ENCODE measurements at regions not wholly inside any gene's neighbourhood (a gene's known extent, or its start where the extent isn't known, plus 50 kb on each side); places are given as distances from the start of the nearest gene placed in this dataset.

DNA sequence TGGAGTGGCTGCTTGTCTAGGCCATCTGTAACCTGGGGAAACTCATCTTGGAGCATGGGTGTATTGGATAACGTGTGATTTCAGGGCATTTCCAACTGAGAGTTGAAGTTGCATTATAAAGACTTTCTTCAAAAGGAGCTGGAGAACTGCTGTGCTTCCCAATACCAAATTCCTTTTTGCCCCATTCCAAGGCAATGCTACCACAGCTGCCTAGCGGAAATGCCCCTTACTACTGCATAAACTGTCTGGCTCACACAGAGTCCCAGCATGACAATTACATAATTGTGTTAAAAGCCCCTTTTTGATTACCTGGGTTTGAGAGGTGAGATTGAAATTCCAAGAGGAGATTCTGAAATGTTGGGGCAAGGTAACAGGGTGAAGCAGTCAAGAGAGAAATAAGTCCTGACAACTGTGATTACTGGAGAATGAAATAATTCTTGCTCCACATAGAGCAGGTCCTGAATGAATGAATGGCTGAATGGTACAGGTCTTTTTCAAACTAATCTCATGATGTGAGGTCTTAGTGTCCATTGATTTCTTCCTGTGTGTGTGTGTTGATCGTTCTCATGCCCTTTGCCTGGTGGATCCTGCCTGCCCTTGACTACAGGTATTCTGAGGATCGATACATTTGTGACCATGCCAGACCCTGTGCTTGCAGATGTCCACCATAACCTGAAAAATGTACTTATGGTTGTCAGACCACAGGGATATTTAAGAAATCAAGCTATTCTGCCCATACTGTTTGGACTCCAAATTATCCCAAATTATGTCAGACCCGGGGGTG lies 386.5 kb downstream of the GRIN2B start:
- ATAC-seq: no peak

DNA sequence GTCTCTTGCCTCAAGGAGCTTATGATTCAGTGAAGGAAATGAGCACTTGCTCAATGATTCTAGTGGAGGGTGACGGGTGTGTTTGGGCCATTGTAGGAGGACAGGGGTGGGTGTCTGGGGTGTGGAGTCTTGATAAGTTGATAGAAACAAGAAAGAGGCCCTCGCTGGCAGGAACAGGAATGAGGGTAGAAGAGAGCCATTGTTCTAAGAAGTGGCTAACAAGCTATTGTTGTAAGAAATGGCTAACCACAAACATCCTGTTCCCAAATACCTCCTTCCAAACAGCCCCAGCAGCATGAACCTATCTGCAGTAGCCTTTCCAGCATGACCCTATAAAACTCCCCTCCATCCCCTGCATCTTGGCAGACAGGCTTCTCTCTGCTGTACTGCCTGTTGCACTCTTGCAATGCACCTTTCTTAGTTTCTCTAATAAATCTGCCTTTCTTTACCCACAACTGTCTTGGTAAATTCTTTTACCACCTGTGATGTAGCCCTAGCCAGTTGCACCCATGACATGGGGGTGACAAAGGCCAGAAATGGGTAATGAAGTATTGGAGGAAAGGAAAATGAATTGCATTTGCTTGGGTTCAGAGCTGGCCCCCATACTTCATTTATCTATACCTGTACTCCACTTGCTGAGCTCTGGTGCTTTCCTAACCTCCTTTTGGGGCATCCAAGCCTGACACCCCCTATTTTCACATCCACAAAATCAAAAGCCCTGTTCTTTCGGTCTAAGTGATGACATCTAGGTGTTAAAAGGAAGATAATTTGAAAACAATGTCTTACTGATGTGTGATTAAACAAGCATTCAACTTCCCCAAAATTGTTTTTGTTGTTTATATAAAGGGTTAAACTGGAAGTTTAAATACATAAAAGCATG lies 389.1 kb downstream of the GRIN2B start:
- ATAC-seq: no peak

DNA sequence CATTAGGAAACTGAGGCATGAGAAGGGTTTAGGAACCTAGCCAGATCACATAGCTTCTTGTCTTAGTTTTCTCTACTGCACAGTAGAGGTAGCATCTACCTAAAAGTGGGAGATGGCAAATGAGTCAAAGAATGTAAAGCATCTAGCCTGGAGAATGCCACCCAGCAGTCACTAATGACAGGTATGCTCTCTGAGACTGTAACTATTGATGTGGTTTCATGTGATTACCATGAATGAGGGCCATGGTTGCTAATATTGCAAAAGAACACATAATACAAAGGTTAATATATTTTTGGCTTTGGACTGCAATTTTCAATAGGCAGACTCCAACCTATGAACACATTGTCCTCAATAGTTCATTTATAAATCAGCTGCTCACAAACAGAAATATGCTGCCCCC lies 389.9 kb downstream of the GRIN2B start:
- no peak for ATAC-seq

DNA sequence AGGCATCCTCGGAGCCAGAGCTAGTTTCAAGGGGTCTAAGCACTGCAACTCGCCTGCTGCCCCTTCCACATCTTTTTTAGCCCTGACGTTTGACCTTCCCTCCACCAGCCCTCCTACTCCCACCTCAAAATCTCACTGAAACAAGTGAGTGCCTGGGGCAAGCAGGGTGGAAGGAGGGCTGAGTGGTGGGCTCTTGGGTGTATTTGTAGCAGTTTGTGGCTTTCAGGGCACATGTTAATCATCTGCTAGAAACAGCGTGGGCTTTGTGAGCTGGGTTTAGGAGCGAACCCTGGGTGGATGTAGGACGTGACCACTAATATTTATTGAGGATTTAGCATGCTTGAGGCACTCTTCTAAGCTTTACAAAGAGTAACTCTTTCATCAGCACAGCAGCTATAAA lies 390.3 kb downstream of the GRIN2B start:
- no peak for ATAC-seq

DNA sequence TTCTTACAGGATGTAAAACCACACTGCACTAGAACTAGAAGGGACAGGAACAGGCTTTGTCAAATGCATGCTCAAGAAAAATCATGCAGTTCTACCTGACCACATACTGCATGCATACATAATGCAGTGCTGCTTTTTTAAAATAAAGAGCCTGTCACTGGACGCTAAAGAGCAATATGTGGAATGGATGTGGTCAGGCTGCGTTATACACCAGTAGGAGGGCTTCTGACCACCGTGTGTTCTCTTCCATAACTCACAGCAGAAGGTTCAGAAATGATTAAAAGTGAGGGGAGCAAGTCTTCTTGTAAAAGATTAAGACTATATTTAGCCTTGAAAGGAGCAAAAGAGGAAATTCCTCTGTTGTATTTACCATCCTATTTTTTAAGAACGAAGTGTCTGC lies 392.0 kb downstream of the EMP1 start:
- no peak for ATAC-seq

DNA sequence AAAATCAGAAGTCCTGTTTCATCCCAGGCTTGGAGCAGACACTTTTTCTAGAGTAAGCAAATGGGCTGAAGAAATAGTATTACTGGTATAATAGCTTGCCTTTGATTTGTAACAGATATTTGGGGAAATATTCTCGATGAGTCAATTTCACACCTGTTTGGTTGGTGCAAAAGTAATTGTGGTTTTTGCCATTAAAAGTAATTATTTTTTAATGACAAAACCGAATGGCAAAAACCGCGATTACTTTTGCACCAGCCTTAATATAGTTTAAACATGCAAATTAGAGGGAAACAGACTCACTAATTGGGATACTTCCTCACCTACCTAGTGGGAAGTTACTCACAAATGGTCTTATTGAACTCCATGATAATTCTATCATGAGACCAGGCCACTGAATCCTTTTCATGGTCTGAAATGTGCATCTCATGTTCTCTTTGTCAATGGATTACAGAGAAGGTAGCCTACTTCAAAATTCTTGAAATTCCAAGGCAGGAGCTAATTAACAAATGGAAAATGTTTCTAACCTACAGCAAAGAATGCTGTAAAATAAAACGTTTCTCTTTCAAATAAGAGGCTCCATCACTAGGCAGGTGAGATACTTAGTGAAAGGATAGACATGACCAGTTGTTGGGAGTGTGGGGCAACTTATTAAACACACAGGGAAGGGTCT lies 391.3 kb downstream of the EMP1 start:
- no peak for ATAC-seq

DNA sequence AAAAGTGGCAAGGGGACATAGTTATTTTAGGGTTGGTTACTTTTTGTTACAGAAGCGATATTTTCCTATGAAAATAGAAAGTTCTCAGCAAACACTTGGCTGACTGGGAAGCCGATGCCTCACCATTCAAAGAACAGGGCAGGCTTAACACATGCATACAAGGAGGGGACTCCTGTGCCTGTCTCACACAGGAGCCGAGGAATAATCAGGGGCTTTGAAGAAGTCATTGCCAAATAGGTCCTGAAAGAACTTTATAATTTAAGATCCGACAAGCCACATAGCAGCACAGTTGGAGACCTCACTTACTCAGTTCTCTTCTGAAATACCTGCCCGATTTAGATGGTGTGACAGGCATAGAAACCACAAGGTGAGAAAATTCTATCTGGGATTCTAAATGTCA lies 389.8 kb downstream of the EMP1 start:
- no peak for ATAC-seq

DNA sequence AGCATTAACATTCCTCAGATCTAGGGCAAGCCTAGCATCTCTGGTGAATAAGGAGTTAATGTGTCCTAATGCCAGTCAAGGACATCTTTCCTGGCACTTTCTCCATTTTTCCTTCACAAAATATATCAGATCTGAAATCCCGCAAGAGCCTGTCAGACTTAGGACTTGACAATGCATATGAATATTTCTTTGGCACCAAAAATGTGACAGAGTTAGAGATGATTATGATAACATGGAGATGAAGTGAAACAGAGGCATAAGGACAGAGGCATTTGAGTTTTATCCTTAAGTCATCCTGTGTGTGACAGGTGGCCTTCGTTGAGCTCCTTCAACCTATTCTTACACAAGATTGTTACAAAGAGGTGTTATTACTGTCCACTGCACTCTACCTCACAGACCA lies 388.0 kb downstream of the EMP1 start:
- no peak for ATAC-seq

DNA sequence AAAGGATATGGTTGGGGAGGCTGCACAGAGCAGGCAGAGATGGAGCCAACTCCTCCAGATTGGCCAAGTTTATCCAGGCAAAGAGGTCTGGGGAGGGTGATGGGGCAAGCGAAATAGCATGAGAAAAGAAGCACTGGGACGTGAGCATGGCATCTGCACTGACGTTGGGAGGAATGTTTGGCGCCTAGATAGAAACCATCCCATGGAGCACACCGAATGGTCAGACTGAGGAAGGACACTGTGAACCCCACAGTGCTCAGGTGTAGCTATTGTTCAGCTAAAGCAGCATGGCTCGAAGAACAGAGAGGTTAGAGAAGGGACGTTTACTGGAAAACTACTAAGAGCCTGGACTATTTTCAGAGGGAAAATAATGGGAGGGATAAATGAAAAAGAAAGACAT lies 387.1 kb downstream of the EMP1 start:
- no peak for ATAC-seq

DNA sequence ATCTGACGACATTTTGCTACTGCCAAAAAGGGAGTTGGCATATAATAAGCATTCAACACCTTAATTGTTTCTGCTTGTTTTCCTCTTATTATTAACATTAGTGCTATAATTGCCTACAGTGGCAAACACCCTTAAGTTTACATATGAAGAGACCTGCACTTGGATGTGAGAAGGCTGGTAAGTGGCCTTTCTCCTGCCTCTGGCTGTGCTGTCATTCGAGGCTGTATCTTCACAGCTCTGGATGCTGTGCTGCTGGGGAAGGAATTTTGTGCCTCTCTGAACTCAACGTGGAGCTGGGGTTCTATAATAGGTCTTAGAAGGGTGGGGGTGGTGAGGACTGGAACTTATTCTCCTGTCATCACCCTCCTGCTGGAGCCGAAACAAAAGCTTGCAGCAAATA lies 385.9 kb downstream of the EMP1 start:
- ATAC-seq: no peak

DNA sequence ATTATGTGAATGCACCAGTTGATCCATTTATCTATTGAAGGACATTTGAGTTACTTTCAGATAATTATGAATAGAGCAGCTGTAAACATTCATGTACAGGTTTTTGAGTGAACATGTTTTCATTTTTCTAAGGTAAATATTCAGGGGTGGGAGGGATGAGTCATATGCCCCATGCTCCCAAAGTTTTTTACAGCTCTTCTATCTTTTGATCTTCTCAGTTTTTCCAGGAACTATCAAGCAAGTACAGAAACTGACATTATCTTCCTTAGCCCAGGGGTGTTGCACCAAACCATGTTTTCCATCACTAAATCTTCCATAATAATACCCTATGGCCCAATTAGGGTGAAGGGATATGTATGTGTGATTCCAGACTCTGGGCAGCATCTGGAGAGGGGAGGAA lies 384.5 kb downstream of the EMP1 start:
- ATAC-seq: no peak

DNA sequence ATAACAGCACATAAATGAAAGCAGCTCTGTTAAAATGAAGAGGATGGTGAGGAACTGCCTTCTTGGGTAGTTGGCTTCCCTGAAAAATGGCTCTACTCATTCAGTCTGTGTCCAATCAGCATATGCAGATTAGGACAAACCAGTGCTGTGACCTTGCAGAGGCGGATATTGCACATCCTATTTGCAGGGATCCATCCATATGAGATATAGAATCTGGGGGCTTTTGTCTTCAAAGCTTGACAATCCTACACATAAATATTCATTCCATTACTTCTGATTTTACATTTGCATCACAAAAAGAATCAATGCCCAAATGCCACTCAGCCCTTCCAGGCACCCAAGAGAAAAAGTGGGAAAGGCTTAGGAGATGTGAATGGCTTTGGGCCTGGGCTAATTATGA lies 383.7 kb downstream of the EMP1 start:
- ATAC-seq: no peak

DNA sequence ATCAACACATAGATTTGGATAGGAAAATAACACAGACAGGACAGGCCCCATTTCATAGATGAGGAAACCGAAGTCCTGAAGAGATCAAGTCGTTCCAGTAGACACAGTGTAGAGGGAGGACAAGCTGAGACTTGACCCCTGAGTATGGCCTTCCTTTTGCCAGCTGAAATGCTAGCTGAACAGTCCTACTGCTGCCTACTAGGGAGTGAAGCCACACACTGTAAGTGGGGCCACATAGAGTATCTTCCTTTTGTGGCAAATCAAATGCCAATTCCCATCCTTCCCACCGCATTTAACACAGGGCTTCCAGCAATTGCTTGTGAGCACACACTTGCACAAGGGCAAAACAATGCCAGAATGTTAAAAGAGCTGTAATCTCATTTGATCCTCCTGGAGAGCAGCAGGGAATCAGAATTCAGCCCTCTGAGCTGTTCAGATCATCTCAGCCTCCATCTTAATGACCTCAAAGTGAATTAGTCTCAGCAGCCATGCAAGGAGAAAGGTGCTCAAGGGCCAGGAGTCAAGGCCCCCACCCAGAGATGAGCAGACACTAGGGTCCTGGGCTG lies 380.5 kb downstream of the EMP1 start:
- no peak for ATAC-seq

DNA sequence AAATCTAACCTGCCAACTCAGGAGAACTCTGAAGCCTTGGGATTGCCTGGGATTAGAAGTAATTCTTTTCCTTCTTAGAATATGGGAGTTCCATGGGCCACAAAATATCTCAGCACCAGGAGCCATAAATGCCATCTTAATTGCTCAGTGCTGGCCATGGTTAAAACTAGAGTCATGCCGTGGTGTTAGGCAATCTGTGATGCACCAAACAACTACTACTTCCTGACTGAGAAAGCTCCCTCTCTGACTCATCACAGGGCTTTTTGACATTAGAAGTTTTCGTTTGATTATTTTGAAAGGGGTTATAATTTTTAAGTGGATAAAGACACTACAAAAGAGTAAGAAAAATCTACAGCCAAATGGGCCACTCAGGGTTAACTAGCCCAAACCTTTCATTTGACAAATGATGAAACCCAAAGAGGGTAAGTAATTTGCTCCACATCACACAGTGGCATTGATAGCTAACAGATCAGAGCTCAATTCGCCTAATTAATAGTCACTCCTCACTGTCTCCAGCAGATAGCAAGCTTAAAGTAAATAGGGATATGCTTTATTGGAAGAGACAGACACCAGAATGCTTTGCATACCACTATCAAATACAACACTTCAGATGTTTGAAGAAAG lies 377.3 kb downstream of the EMP1 start:
- ATAC-seq: peak; percentile 52

DNA sequence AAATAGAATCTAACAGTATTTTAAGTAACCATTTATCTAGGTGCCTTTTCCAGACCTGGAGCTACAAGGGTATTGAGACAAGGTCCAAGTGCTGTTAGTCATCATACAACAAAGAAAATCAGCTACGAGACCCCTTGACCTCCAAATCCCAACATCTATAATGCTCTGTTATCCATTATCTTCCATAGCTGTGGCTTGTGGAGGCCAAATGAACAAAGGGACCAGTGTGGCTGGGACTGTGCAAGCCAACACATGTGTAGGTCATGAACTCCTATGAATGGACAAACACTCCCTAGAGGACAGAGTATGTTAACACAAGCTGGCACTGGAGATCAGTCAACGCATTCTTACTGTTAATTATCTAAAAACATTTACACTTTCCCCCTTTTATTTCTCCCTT lies 374.5 kb downstream of the EMP1 start:
- no peak for ATAC-seq

DNA sequence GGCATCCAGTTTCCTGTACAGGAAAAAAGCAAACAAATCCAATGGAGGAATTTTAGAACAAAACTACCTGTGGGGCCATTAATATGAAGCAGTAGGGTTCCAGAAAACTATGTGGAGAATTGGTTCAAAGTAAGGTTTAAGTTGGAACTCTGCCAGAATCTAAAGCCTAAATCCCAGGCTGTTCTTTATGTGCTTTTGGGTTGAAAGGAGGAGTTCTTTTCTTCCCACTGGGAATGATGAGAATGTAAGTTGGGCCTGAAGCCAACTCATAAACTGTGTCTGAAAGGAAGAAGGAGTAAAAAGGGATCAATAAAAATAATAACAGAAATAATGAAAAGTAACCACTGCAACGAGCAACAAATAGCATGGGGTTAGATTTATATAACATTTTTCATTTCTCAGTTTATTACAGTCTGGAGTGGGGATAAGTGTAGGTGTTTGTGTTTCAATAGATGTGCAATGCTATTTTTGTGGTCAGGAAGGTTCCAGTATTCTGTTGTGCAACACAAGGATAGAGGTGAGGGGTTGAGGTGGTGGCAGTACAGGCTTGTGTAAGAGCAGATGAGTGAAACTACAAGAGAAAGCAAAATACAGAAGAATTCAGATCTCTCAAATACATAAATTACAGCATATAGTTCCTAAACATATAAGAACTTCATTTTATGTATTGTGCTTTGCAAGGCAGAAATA lies 373.6 kb downstream of the EMP1 start:
- ATAC-seq: no peak

DNA sequence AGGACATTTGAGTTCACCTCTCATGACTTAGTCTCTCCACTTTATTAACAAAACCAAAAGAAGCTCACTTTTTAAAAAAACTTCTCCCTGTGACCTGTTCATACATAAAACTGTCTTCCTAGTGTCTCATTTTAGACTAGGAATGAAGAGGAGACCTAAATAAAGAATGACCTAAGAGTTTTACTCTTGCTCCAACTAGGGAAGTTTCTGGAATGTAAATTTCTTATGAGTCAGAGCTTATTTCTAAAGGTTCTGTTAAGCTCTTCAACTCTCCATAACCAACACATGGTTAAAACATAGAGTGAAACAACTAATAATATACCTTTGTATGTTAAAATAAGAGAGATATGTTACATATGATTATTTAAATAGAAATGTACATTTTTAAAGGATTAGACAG lies 369.8 kb downstream of the EMP1 start:
- ATAC-seq: no peak

DNA sequence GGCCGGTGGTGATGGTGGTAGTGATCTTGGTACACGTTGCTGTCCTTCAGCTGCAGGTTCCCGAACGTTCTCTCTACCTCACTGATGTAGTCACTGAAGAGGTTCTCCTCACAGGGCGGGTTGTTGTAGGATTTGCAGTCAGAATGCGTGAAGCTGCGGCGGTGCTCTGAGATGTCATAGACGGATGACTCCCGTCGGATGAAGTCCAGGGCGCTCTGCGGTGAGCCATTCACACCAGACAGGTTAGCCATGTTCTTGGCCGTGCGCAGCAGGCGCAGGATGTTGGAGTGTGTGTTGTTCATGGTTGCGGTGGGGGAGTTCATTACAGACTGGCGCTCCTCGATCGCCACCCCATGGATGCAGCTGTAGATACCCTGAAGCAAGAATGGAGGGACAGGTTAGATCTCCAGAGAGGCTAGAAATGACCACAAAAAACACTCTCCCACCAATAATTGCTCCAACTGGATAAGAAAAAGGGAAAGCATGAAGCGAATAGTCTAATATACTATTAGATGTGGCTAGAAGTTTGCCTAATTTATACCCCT lies 367.8 kb downstream of the EMP1 start:
- no peak for ATAC-seq

DNA sequence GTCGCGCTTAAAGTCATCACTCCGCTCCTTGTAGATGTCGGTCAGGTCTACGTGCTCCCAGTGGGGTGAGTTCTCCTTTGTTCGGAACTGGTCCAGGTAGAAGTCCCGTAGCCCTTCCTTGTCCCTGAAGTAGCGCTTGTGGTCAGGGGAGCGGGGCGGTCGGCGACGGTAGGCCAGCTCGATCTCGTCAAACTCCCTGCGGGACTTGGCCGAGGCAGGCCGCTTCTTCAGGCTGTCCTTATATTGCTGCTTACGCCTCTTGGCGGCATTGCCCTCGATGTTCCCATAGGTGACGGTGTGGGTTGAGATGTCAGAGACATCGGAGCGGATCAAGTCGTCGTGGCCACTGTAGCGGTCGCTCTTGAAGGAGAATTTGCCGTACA lies 367.2 kb downstream of the EMP1 start:
- ATAC-seq: no peak

DNA sequence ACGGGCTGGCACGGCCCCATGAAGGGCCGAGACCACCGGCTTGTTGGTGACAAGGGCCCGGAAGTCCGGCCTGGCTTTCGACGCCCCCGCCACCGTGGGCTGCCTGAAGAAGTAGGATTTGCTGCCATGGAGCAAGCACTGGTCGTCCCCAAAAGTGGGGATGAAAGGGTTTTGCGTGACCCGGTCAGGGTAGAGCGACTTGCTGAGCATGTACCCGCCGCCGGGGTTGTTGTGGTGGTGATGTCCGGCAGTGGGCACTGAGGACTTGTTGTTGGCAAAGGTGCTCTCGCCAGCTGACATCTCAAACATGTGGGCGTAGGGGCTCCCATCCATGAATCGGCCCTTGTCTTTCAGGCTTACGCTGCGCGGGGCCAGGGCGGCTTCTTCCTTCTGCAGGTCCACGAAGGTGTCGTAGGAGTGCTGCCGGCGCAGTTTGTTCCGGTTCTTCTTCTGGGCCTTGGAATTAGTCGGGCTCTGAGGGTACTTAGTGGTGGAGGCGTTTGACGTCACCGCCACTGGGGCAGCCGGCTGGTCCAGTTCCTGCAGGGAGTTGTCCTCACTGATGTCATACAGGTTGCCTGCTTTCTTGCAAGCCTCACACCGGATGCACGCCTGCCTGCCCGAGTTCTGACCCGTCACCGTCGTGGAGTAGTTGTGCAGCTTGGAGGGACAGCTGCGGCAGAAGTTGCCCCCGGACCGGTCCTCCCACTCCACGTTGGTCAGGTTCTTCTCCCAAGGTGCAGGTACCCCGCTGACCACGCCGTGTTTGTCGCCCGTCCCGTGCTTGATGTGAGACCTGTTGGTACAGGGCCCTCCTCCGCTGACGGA lies 366.6 kb downstream of the EMP1 start:
- ATAC-seq: no peak

DNA sequence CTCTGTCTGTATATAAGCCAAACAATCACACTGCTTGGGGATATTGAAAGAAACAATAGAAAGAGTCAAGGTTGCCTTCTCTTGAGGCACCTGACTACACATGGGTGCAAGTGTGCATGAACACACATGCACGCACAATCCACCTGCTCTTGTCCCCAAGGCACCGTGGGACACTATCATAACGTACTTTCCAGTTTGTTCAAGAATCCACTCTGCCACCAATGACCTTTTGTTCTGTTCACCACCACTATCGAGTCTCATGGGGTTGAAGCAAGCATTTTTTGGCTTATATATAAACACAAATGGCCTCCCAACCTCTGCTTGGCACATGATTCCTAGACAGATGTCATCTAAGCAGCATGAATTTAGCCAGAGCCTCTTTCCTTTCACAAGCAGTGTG lies 365.4 kb downstream of the EMP1 start:
- ATAC-seq: no peak

Measured in esophagus mucosa (tissue), 1 donor.